Pons (tissue), 1 donor: ENCODE measurements at regions not wholly inside any gene's neighbourhood (a gene's known extent, or its start where the extent isn't known, plus 50 kb on each side); places are given as distances from the start of the nearest gene placed in this dataset.
"Not testable (repeated sequence)": the region's sequence is repeated elsewhere in the genome, so short reads cannot be mapped to it uniquely, and the experiment has no call there.

Source experiments
- DNase-seq: peaks from one replicate; pipeline ENCODE4 v3.0.0-alpha.2; 2016; ENCODE audit warnings: low spot score

GRCh38 chr18:66440433-66440832, 163.5 kb downstream of the CDH19 start:
- DNase-seq, result no peak

GRCh38 chr18:66439670-66440069, 164.2 kb downstream of the CDH19 start:
- DNase-seq, result no peak

GRCh38 chr18:66438711-66439536, 165.0 kb downstream of the CDH19 start:
- DNase-seq, result no peak

GRCh38 chr18:66432636-66433035, 171.3 kb downstream of the CDH19 start:
- no peak for DNase-seq

GRCh38 chr18:66428795-66429194, 175.1 kb downstream of the CDH19 start:
- no peak for DNase-seq

- DNase-seq, result no peak
Measured at GRCh38 chr18:66419400-66419799, 184.5 kb downstream of the CDH19 start.

GRCh38 chr18:66410692-66411091, 193.2 kb downstream of the CDH19 start:
- no peak for DNase-seq

- no peak for DNase-seq
Measured at GRCh38 chr18:66395671-66396218, 208.1 kb downstream of the CDH19 start.

- DNase-seq, result no peak
Measured at GRCh38 chr18:66393463-66393862, 210.4 kb downstream of the CDH19 start.

GRCh38 chr18:66377291-66377690, 226.6 kb downstream of the CDH19 start:
- DNase-seq, result no peak

GRCh38 chr18:66375391-66375790, 228.5 kb downstream of the CDH19 start:
- DNase-seq, result not testable (repeated sequence)

- no peak for DNase-seq
Measured at GRCh38 chr18:66346833-66347588, 256.9 kb downstream of the CDH19 start.

- no peak for DNase-seq
Measured at GRCh38 chr18:66344227-66344626, 259.7 kb downstream of the CDH19 start.

- no peak for DNase-seq
Measured at GRCh38 chr18:66342577-66342976, 261.3 kb downstream of the CDH19 start.

- DNase-seq, result no peak
Measured at GRCh38 chr18:66334534-66334933, 269.4 kb downstream of the CDH19 start.

GRCh38 chr18:66329716-66330115, 274.2 kb downstream of the CDH19 start:
- no peak for DNase-seq

GRCh38 chr18:66328296-66328878, 275.5 kb downstream of the CDH19 start:
- no peak for DNase-seq

- DNase-seq, result no peak
Measured at GRCh38 chr18:66325251-66325650, 278.6 kb downstream of the CDH19 start.

- DNase-seq, result no peak
Measured at GRCh38 chr18:66324616-66325015, 279.3 kb downstream of the CDH19 start.

- no peak for DNase-seq
Measured at GRCh38 chr18:66317243-66318090, 286.4 kb downstream of the CDH19 start.

GRCh38 chr18:66316701-66317100, 287.2 kb downstream of the CDH19 start:
- DNase-seq, result no peak

- DNase-seq, result no peak
Measured at GRCh38 chr18:66300141-66300540, 303.7 kb downstream of the CDH19 start.
